Left lung (tissue), 4 donors: ENCODE measurements at regions not wholly inside any gene's neighbourhood (a gene's known extent, or its start where the extent isn't known, plus 50 kb on each side); places are given as distances from the start of the nearest gene placed in this dataset.

Experiments used
- ATAC-seq: fragments of 200-7000 bp; cut with Tn5 transposase; one replicate; pipeline ENCODE4 v1.9.1; 2020; ENCODE audit warnings: moderate library complexity
- DNase-seq, 4 donors: peaks; one replicate each; pipeline ENCODE4 v3.0.0-alpha.2; 2013 to 2020
- H3K27ac ChIP-seq, 2 donors: fragments of 200-600 bp; sonication (generic) in 1 of 2; one replicate each; pipeline versions ENCODE4 v1.5.0 to v1.8.0; 2020 to 2021
- H3K27me3 ChIP-seq, 2 donors: fragments of 200-600 bp; sonication (generic) in 1 of 2; one replicate each; pipeline versions ENCODE4 v1.5.0 to v1.8.0; 2020 to 2021
- H3K36me3 ChIP-seq, 2 donors: fragments of 200-600 bp; sonication (generic) in 1 of 2; one replicate each; pipeline versions ENCODE4 v1.5.0 to v1.8.0; 2020 to 2021
- H3K4me1 ChIP-seq, 2 donors: fragments of 200-600 bp; one replicate each; pipeline ENCODE4 v1.8.0; 2021
- H3K4me3 ChIP-seq, 2 donors: fragments of 200-600 bp; sonication (generic) in 1 of 2; one replicate each; pipeline versions ENCODE4 v1.5.0 to v1.8.0; 2020 to 2021; ENCODE audit warnings: mild to moderate bottlenecking in 1 of 2
- H3K9me3 ChIP-seq, 2 donors: fragments of 200-600 bp; sonication (generic) in 1 of 2; one replicate each; pipeline versions ENCODE4 v1.5.0 to v1.8.0; 2020 to 2021
- intact Hi-C, 2 donors: fragments of 100-400 bp; cut with DNase I; formaldehyde crosslinking; loops; one replicate each; pipeline versions ENCODE4 v1.11.2 to v1.14.2; 2022
- TF ChIP-seq, protein P1 (sequence below), 2 donors: fragments of 200-600 bp; sonication (generic) in 1 of 2; IDR thresholded peaks; one replicate each; pipeline versions ENCODE4 v1.5.0 to v1.8.0; 2021; ENCODE audit warnings: antibody characterized with exemption in 2 of 2
- donor health status: DM: no; HTN: yes; CAD: no.
- donor health status: DM: no; HTN: no; CAD: no.

DNA sequence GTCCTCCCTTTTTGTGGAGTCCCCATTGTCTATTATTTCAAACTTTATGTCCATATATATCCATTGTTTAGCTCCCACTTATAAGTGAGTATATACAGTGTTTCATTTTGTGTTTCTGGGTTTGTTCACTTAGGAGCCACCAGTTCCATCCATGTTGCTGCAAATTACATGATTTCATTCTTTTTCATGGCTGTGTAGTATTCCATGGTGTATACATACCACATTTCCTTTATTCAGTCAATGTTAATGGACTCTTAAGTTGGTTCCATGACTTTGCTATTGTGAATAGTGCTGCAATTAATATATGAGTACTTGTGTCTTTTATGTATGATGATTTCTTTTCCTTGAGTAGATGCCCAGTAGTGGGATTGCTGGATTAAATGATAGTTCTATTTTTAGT, 329.1 kb downstream of the AR start:
- Histone ChIP-seq H3K27me3 (no peaks in the 10 kb centered on the region), H3K4me1 (no peaks in the 10 kb centered on the region), H3K4me3 (no peak overlapping the region), H3K27ac (no peak overlapping the region), H3K36me3 (no peaks in the 10 kb centered on the region), H3K9me3 (no peaks in the 10 kb centered on the region)
- TF ChIP-seq, protein P1, sequence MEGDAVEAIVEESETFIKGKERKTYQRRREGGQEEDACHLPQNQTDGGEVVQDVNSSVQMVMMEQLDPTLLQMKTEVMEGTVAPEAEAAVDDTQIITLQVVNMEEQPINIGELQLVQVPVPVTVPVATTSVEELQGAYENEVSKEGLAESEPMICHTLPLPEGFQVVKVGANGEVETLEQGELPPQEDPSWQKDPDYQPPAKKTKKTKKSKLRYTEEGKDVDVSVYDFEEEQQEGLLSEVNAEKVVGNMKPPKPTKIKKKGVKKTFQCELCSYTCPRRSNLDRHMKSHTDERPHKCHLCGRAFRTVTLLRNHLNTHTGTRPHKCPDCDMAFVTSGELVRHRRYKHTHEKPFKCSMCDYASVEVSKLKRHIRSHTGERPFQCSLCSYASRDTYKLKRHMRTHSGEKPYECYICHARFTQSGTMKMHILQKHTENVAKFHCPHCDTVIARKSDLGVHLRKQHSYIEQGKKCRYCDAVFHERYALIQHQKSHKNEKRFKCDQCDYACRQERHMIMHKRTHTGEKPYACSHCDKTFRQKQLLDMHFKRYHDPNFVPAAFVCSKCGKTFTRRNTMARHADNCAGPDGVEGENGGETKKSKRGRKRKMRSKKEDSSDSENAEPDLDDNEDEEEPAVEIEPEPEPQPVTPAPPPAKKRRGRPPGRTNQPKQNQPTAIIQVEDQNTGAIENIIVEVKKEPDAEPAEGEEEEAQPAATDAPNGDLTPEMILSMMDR (IDR thresholded peaks at IDR 0.05): no peak
- intact Hi-C loops: no loop called here
- DNase-seq (no peak), ATAC-seq (no peak)

DNA sequence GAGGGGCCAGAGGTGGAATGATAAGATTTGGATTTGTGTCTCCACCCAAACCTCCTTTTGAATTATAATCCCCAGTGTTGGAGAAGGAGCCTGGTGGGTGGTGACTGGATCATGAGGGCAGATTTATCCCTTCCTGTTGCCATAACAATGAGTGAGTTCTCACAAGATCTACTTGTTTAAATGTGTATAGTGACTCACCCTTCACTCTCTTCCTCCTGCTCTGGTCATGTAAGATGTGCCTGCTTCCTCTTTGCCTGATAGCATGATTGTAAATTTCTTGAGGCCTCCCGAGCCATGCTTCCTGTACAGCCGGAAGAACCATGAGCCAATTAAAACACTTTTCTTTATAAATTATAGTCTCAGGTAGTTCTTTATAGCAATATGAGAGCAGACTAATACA, 348.6 kb downstream of the AR start:
- no peaks in the 10 kb centered on the region for H3K27me3 ChIP-seq
- TF ChIP-seq, protein P1 (IDR thresholded peaks at IDR 0.05): no peak
- DNase-seq: no peak
- no peaks in the 10 kb centered on the region for H3K4me1 ChIP-seq
- no peaks in the 10 kb centered on the region for H3K36me3 ChIP-seq
- ATAC-seq: no peak
- H3K4me3 ChIP-seq: no peak overlapping the region
- no peak overlapping the region for H3K27ac ChIP-seq
- intact Hi-C loops: no loop called here
- peaks cover 0 to 18% of the 10 kb centered on the region in 2 donors for H3K9me3 ChIP-seq

DNA sequence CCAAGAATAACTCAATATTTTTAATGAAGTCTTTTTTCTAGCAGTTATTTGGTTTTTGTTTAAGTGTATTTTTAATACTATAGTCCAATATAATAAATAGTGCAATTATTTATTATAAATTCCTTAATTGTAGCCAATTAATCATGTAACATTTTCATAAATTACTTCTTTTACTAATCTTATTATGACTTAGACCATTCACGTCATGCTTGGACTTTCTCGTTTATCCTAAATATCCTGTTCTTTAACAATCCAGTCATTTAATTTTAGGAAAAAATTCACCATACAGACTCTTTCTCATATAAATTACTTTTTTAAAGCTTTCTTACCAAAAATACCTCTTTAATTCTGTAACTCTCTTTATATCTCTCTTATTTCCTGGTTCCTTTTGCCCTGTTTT, 350.1 kb downstream of the AR start:
- intact Hi-C loops: no loop called here

DNA sequence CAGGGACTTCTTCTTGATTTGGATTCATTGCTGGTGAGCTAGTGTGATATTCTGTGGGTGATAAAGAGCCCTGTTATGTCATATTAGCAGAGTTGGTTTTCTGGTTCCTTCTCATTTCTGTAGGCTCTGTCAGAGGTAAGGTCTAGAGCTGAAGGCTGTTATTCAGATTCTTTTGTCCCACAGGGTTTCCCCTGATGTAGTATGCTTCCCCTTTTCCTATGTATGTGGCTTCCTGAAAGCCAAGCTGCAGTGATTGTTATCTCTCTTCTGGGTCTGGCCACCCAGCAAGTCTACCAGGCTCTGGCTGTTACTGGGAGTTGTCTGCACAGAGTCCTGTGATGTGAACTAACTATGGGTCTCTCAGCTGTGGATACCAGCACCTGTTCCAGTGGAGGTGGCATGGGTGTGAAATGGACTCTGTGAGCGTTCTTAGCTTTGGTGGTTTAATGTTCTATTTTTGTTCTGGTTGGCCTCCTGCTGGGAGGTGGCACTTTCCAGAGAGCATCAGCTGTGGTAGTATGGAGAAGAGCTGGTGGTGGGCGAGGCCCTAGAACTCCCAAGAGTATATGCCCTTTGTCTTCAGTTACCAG, 373.7 kb downstream of the AR start:
- ATAC-seq: no peak
- no peak overlapping the region for H3K27ac ChIP-seq
- no peaks in the 10 kb centered on the region for H3K36me3 ChIP-seq
- intact Hi-C loops: no loop called here
- H3K27me3 ChIP-seq: peaks cover 0 to 5% of the 10 kb centered on the region in 2 donors
- TF ChIP-seq, protein P1 (IDR thresholded peaks at IDR 0.05): no peak
- H3K4me3 ChIP-seq: no peak overlapping the region
- no peak for DNase-seq
- no peaks in the 10 kb centered on the region for H3K9me3 ChIP-seq
- no peaks in the 10 kb centered on the region for H3K4me1 ChIP-seq

More for the DNA sequence above, 350.1 kb downstream of the AR start:
- H3K9me3 ChIP-seq: peaks cover 0 to 18% of the 10 kb centered on the region in 2 donors
- no peaks in the 10 kb centered on the region for H3K4me1 ChIP-seq
- no peaks in the 10 kb centered on the region for H3K27me3 ChIP-seq
- TF ChIP-seq, protein P1 (IDR thresholded peaks at IDR 0.05): no peak
- H3K27ac ChIP-seq: no peak overlapping the region
- DNase-seq (no peak), ATAC-seq (no peak)
- H3K4me3 ChIP-seq: no peak overlapping the region
- no peaks in the 10 kb centered on the region for H3K36me3 ChIP-seq

DNA sequence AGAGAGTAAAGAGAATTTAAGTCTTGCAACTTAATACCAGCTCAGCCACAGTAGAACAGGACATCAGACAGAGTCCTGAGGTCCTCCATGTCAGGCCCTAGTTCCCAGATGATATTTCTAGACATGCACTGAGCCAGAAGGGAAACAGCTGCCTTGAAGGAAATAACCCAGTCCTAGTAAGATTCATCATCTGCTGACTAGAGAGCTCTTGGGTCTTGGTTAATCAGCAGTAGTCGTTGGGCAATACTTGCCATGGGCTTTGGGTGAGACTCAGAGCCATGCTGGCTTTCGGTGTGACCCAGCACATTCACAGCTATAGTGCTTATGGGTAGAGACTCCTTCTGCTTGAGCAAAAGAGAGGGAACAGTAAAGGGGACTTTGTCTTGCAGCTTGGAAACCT, 379.1 kb downstream of the AR start:
- peaks cover 0 to 5% of the 10 kb centered on the region in 2 donors for H3K27me3 ChIP-seq
- no peaks in the 10 kb centered on the region for H3K9me3 ChIP-seq
- TF ChIP-seq, protein P1 (IDR thresholded peaks at IDR 0.05): no peak
- H3K4me1 ChIP-seq: no peaks in the 10 kb centered on the region
- H3K36me3 ChIP-seq: no peaks in the 10 kb centered on the region
- ATAC-seq: no peak
- intact Hi-C loops: no loop called here
- H3K27ac ChIP-seq: no peak overlapping the region
- no peak for DNase-seq
- no peak overlapping the region for H3K4me3 ChIP-seq
